HepG2 (cell line): ENCODE measurements at regions not wholly inside any gene's neighbourhood (a gene's known extent, or its start where the extent isn't known, plus 50 kb on each side); places are given as distances from the start of the nearest gene placed in this dataset.

ENCODE experiments used
- CHD2 ChIP-seq: IDR thresholded peaks from 2 replicates; pipeline ENCODE4 v1.6.1; 2011; ENCODE audit warnings: low read depth, low read length, improper control_type of control experiment
- DRAP1 ChIP-seq: IDR thresholded peaks from 2 replicates; pipeline ENCODE4 v1.6.1; 2016; ENCODE audit warnings: missing genetic modification reagents, missing compliant biosample characterization
- GFI1 ChIP-seq: sonication (generic); formaldehyde crosslinking; IDR thresholded peaks from 2 replicates; pipeline ENCODE4 v1.5.0; 2020; ENCODE audit warnings: missing genetic modification reagents, mild to moderate bottlenecking, borderline replicate concordance
- HNRNPL ChIP-seq: fragments of 200-400 bp; formaldehyde crosslinking; IDR thresholded peaks from 2 replicates; pipeline ENCODE4 v1.6.1; 2017; ENCODE audit warnings: mild to moderate bottlenecking, low read depth, low read length
- KLF12 ChIP-seq: sonication (generic); formaldehyde crosslinking; IDR thresholded peaks from 2 replicates; pipeline ENCODE4 v1.4.0; 2020; ENCODE audit warnings: missing genetic modification reagents, borderline replicate concordance
- MBNL3 ChIP-seq: fragments of 250-450 bp; sonication (Bioruptor Pico); conservative IDR thresholded peaks from 2 replicates; pipeline ENCODE4 v1.8.0; 2022; ENCODE audit warnings: mild to moderate bottlenecking, inconsistent platforms
- MTA3 ChIP-seq: sonication (generic); formaldehyde crosslinking; IDR thresholded peaks from 2 replicates; pipeline ENCODE4 v1.4.0; 2020; ENCODE audit warnings: missing genetic modification reagents
- NR2C2 ChIP-seq: sonication (generic); formaldehyde crosslinking; IDR thresholded peaks from 2 replicates; pipeline ENCODE4 v1.4.0; 2020; ENCODE audit warnings: missing genetic modification reagents, mild to moderate bottlenecking, moderate library complexity, borderline replicate concordance
- PITX1 ChIP-seq: sonication (generic); formaldehyde crosslinking; IDR thresholded peaks from 2 replicates; pipeline ENCODE4 v1.5.1; 2020; ENCODE audit warnings: mild to moderate bottlenecking, missing genetic modification reagents
- RBM39 ChIP-seq: fragments of 200-400 bp; formaldehyde crosslinking; IDR thresholded peaks from one replicate; pipeline ENCODE4 v1.6.1; 2018; ENCODE audit warnings: antibody characterized with exemption, mild to moderate bottlenecking, low read depth, low read length; ENCODE audit not compliant: poor library complexity, severe bottlenecking
- SOX13 ChIP-seq, 3 experiments: fragments of 450-650 bp in 1 of 3; sonication (generic) in 1 of 3; formaldehyde crosslinking in 1 of 3; IDR thresholded peaks in 2 of 3; conservative IDR thresholded peaks in 1 of 3; 2 replicates each; pipeline versions ENCODE4 v1.5.0 to v1.6.1; 2016 to 2020; ENCODE audit warnings: antibody characterized with exemption in 1 of 3, mild to moderate bottlenecking in 1 of 3, missing compliant biosample characterization in 1 of 3, missing genetic modification reagents in 1 of 3, moderate library complexity in 1 of 3
- TAF15 ChIP-seq: fragments of 200-400 bp; formaldehyde crosslinking; IDR thresholded peaks from one replicate; pipeline ENCODE4 v1.6.1; 2018; ENCODE audit warnings: mild to moderate bottlenecking, low read depth, low read length; ENCODE audit not compliant: poor library complexity, severe bottlenecking
- TFE3 ChIP-seq: IDR thresholded peaks from 2 replicates; pipeline ENCODE4 v1.6.1; 2016
- ZBTB46 ChIP-seq: sonication (generic); formaldehyde crosslinking; IDR thresholded peaks from 2 replicates; pipeline ENCODE4 v1.4.0; 2020; ENCODE audit warnings: mild to moderate bottlenecking, missing genetic modification reagents, borderline replicate concordance
- ZNF256 ChIP-seq: sonication (generic); formaldehyde crosslinking; conservative IDR thresholded peaks from 2 replicates; pipeline ENCODE4 v1.4.0; 2020; ENCODE audit warnings: missing genetic modification reagents
- ZNF30 ChIP-seq: sonication (generic); formaldehyde crosslinking; IDR thresholded peaks from 2 replicates; pipeline ENCODE4 v1.5.0; 2020; ENCODE audit warnings: mild to moderate bottlenecking, missing genetic modification reagents
- ZNF350 ChIP-seq: sonication (generic); formaldehyde crosslinking; IDR thresholded peaks from 2 replicates; pipeline ENCODE4 v1.4.0; 2020; ENCODE audit warnings: mild to moderate bottlenecking, low read depth, missing genetic modification reagents, borderline replicate concordance
- ZNF383 ChIP-seq: sonication (generic); formaldehyde crosslinking; IDR thresholded peaks from 2 replicates; pipeline ENCODE4 v1.4.0; 2020; ENCODE audit warnings: missing genetic modification reagents, mild to moderate bottlenecking, borderline replicate concordance
- ZNF564 ChIP-seq: sonication (generic); formaldehyde crosslinking; IDR thresholded peaks from 2 replicates; pipeline ENCODE4 v1.8.1; 2023; ENCODE audit warnings: mild to moderate bottlenecking, missing genetic modification reagents
- ZNF605 ChIP-seq: sonication (generic); formaldehyde crosslinking; IDR thresholded peaks from 2 replicates; pipeline ENCODE4 v1.8.0; 2022; ENCODE audit warnings: mild to moderate bottlenecking, missing genetic modification reagents
- ZNF704 ChIP-seq: sonication (generic); formaldehyde crosslinking; IDR thresholded peaks from 2 replicates; pipeline ENCODE4 v1.8.1; 2023; ENCODE audit warnings: mild to moderate bottlenecking, inconsistent platforms, moderate library complexity, missing genetic modification reagents, borderline replicate concordance
- ZNF761 ChIP-seq: sonication (generic); formaldehyde crosslinking; conservative IDR thresholded peaks from 2 replicates; pipeline ENCODE4 v1.4.0; 2020; ENCODE audit warnings: mild to moderate bottlenecking, missing genetic modification reagents
- ZNF790 ChIP-seq: sonication (generic); formaldehyde crosslinking; IDR thresholded peaks from 2 replicates; pipeline ENCODE4 v1.8.0; 2022; ENCODE audit warnings: missing genetic modification reagents, mild to moderate bottlenecking, borderline replicate concordance
- ZNF891 ChIP-seq: sonication (generic); formaldehyde crosslinking; IDR thresholded peaks from 2 replicates; pipeline ENCODE4 v1.5.0; 2020; ENCODE audit warnings: mild to moderate bottlenecking, missing genetic modification reagents

GRCh38 chr4:3836756-3837601 lies 70.8 kb downstream of the ADRA2C start (continued):
- TF ChIP-seq ZNF383 (CRISPR knock-in tag), result peak; percentile 90; the same call in 1 of the 2 replicates
- TF ChIP-seq ZNF605 (CRISPR knock-in tag), result peak; percentile 88
- TF ChIP-seq ZNF761 (CRISPR knock-in tag), result peak; percentile 97
- TF ChIP-seq HNRNPL, result peak; percentile 99
- peak; percentile 99 for TF ChIP-seq ZNF350 (CRISPR knock-in tag)
- peak; percentile 86; the same call in 1 of the 2 replicates for TF ChIP-seq ZNF891 (CRISPR knock-in tag)
- TF ChIP-seq CHD2, result no peak
- no peak for TF ChIP-seq ZNF790 (CRISPR knock-in tag)
- TF ChIP-seq KLF12, result no peak
- peak; percentile 78; the same call in 1 of the 2 replicates for TF ChIP-seq GFI1 (CRISPR knock-in tag)
- peak; percentile 96 for TF ChIP-seq ZNF564 (CRISPR knock-in tag)
- no peak for TF ChIP-seq MBNL3 (CRISPR knock-in tag)
- TF ChIP-seq SOX13 (IDR thresholded peaks at IDR 0.05), result peak; percentile 93
- peak in 1 of 2 experiments; percentile 94; a peak in 2 of 4 replicates for TF ChIP-seq SOX13 (CRISPR knock-in tag; conservative IDR thresholded peaks at IDR 0.05 in 1 of 2, IDR thresholded peaks at IDR 0.05 in 1 of 2)
- TF ChIP-seq DRAP1 (CRISPR knock-in tag), result peak; percentile 5; the same call in 1 of the 2 replicates
- no peak for TF ChIP-seq ZNF256 (CRISPR knock-in tag)
- TF ChIP-seq PITX1 (CRISPR knock-in tag), result peak; percentile 100
- no peak for TF ChIP-seq ZNF30
- peak; percentile 87 for TF ChIP-seq RBM39
- TF ChIP-seq TAF15, result no peak
- TF ChIP-seq TFE3 (CRISPR knock-in tag), result peak; percentile 95
- TF ChIP-seq MTA3 (CRISPR knock-in tag), result no peak
- peak; percentile 94 for TF ChIP-seq NR2C2 (CRISPR knock-in tag)
- TF ChIP-seq ZBTB46 (CRISPR knock-in tag), result peak; percentile 98
- TF ChIP-seq ZNF704 (CRISPR knock-in tag), result no peak; the same call in 1 of the 2 replicates
